GM12878 (cell line): ENCODE measurements at regions not wholly inside any gene's neighbourhood (a gene's known extent, or its start where the extent isn't known, plus 50 kb on each side); places are given as distances from the start of the nearest gene placed in this dataset.
A peak's percentile ranks its signal among the peaks of the same experiment; 100 is the strongest.

Experiments used
- ATAC-seq: fragments of 200-7000 bp; cut with Tn5 transposase; 3 replicates; pipeline ENCODE4 v1.9.1; 2020; ENCODE audit warnings: mild to moderate bottlenecking, moderate library complexity
- BruUV-seq: library from RNA; stranded (reverse); fragments of 400-500 nt; replicated peaks from 2 replicates; lab custom pipeline; 2021; lab: Mats Ljungman, UMichigan
- CTCF ChIA-PET: fragments of 300-600 bp; sonication (Branson Sonifier 250); formaldehyde crosslinking; extraction: SDS; loops from one replicate; lab custom pipeline; 2021; ENCODE audit warnings: inconsistent platforms; lab: Yijun Ruan, JAX
- POLR2A ChIA-PET: fragments of 350-600 bp; formaldehyde crosslinking; extraction: SDS; loops from one replicate; lab custom pipeline; 2021; ENCODE audit warnings: inconsistent platforms; lab: Charles Lee
- RAD21 ChIA-PET: fragments of 300-600 bp; sonication (Branson Sonifier 250); formaldehyde crosslinking; loops from one replicate; lab custom pipeline; 2023; ENCODE audit warnings: antibody characterized with exemption; ENCODE audit not compliant: unreplicated experiment; lab: Charles Lee
- SMC1A ChIA-PET: fragments of 300-600 bp; sonication (Branson Sonifier 250); formaldehyde crosslinking; loops from one replicate; lab custom pipeline; 2023; ENCODE audit not compliant: unreplicated experiment, uncharacterized antibody; lab: Charles Lee
- DNase-seq: peaks from one replicate; pipeline ENCODE4 v3.0.0-alpha.2; 2011; ENCODE audit warnings: low read depth, low spot score
- FAIRE-seq: peaks from 3 replicates; lab custom pipeline; 2011; peaks lifted over from hg19 to GRCh38; lab: Jason Lieb, UNC
- H2AFZ ChIP-seq: 2 replicates; pipeline ENCODE4 v1.6.0; 2011; ENCODE audit warnings: low read depth, low read length, control low read depth; ENCODE audit not compliant: control insufficient read depth
- H3K27ac ChIP-seq: 2 replicates; pipeline ENCODE4 v1.5.1; 2011; ENCODE audit warnings: control low read depth; ENCODE audit not compliant: control insufficient read depth, insufficient read depth
- H3K27me3 ChIP-seq, 2 experiments: replicated peaks in 1 of 2; 2 replicates each; pipeline versions ENCODE4 v1.6.0 to v1.6.1; 2011; ENCODE audit warnings: low read length in 1 of 2; ENCODE audit not compliant: control insufficient read depth in 2 of 2, insufficient read depth in 2 of 2
- H3K36me3 ChIP-seq, 2 experiments: 2 replicates each; pipeline ENCODE4 v1.5.1; 2011; ENCODE audit warnings: low read length in 1 of 2; ENCODE audit not compliant: control insufficient read depth in 2 of 2, insufficient read depth in 2 of 2
- H3K4me1 ChIP-seq: 2 replicates; pipeline ENCODE4 v1.6.1; 2011; ENCODE audit warnings: mild to moderate bottlenecking, low read length, moderate library complexity, mixed read lengths; ENCODE audit not compliant: control insufficient read depth, insufficient read depth
- H3K4me2 ChIP-seq: 2 replicates; pipeline ENCODE4 v1.6.0; 2011; ENCODE audit warnings: control low read depth; ENCODE audit not compliant: control insufficient read depth, insufficient read depth
- H3K4me3 ChIP-seq: fragments of 200-600 bp; sonication (generic); 2 replicates; pipeline ENCODE4 v1.5.1; 2016
- H3K79me2 ChIP-seq: 2 replicates; pipeline ENCODE4 v1.6.0; 2011; ENCODE audit warnings: low read length; ENCODE audit not compliant: control insufficient read depth, insufficient read depth
- H3K9ac ChIP-seq: 2 replicates; pipeline ENCODE4 v1.8.0; 2011; ENCODE audit warnings: low read length, control low read depth, mixed read lengths; ENCODE audit not compliant: control insufficient read depth, insufficient read depth
- H3K9me3 ChIP-seq: replicated peaks from 3 replicates; pipeline ENCODE4 v1.5.1; 2011; ENCODE audit warnings: mild to moderate bottlenecking, low read length; ENCODE audit not compliant: control insufficient read depth, insufficient read depth
- H4K20me1 ChIP-seq: 2 replicates; pipeline ENCODE4 v1.6.0; 2011; ENCODE audit not compliant: control insufficient read depth, insufficient read depth
- ATF7 ChIP-seq: fragments of 450-650 bp; IDR thresholded peaks from 2 replicates; pipeline ENCODE4 v1.6.1; 2016; ENCODE audit warnings: low read depth, mild to moderate bottlenecking
- BMI1 ChIP-seq: fragments of 450-650 bp; IDR thresholded peaks from 2 replicates; pipeline ENCODE4 v1.6.1; 2016; ENCODE audit warnings: mild to moderate bottlenecking, moderate library complexity, borderline replicate concordance
- EGR1 ChIP-seq, 2 experiments: IDR thresholded peaks; 1 replicate in 1 of 2; 2 replicates in 1 of 2; pipeline ENCODE4 v1.6.1; 2011 to 2012; ENCODE audit warnings: low read depth in 2 of 2, low read length in 2 of 2, borderline replicate concordance in 1 of 2, mild to moderate bottlenecking in 1 of 2, moderate library complexity in 1 of 2
- ELK1 ChIP-seq: IDR thresholded peaks from 2 replicates; pipeline ENCODE4 v1.6.1; 2012; ENCODE audit warnings: low read depth, low read length, improper control_type of control experiment
- HDAC2 ChIP-seq: fragments of 200-600 bp; sonication (generic); IDR thresholded peaks from 2 replicates; pipeline ENCODE4 v1.6.1; 2017
- HDAC6 ChIP-seq: fragments of 200-600 bp; sonication (generic); IDR thresholded peaks from one replicate; pipeline ENCODE4 v1.8.0; 2017; ENCODE audit warnings: antibody characterized with exemption; ENCODE audit not compliant: unreplicated experiment
- IKZF2 ChIP-seq, 2 experiments: fragments of 450-650 bp; IDR thresholded peaks; 2 replicates each; pipeline ENCODE4 v1.6.1; 2017; ENCODE audit warnings: mild to moderate bottlenecking in 2 of 2, moderate library complexity in 2 of 2
- MYB ChIP-seq: fragments of 150-350 bp; IDR thresholded peaks from 2 replicates; pipeline ENCODE4 v1.6.1; 2014; ENCODE audit warnings: mild to moderate bottlenecking, low read depth, low read length, borderline replicate concordance
- MYC ChIP-seq: IDR thresholded peaks from 2 replicates; pipeline ENCODE4 v1.6.1; 2011; ENCODE audit warnings: mild to moderate bottlenecking, low read length, moderate library complexity, inconsistent platforms; ENCODE audit not compliant: insufficient read depth, insufficient replicate concordance, insufficient read length, severe bottlenecking
- NBN ChIP-seq: fragments of 450-650 bp; IDR thresholded peaks from 2 replicates; pipeline ENCODE4 v1.6.1; 2016
- NFXL1 ChIP-seq: fragments of 450-650 bp; IDR thresholded peaks from 2 replicates; pipeline ENCODE4 v1.6.1; 2017; ENCODE audit warnings: antibody characterized with exemption, mild to moderate bottlenecking, borderline replicate concordance
- POLR2A ChIP-seq: IDR thresholded peaks from 2 replicates; pipeline ENCODE4 v1.6.1; 2011; ENCODE audit warnings: low read depth, mild to moderate bottlenecking, low read length
- RAD21 ChIP-seq: IDR thresholded peaks from 2 replicates; pipeline ENCODE4 v1.6.1; 2011; ENCODE audit warnings: mild to moderate bottlenecking, low read depth, low read length, moderate library complexity; ENCODE audit not compliant: insufficient read depth
- RCOR1 ChIP-seq: conservative IDR thresholded peaks from 2 replicates; pipeline ENCODE4 v1.6.1; 2012; ENCODE audit warnings: low read depth, low read length, improper control_type of control experiment
- RELA ChIP-seq: fragments of 450-650 bp; IDR thresholded peaks from 2 replicates; pipeline ENCODE4 v1.8.0; 2014; ENCODE audit warnings: borderline replicate concordance; ENCODE audit not compliant: partially characterized antibody
- YY1 ChIP-seq: IDR thresholded peaks from 2 replicates; pipeline ENCODE4 v1.6.1; 2011; ENCODE audit warnings: low read depth, mild to moderate bottlenecking, low read length
- ZBTB11 ChIP-seq: fragments of 450-650 bp; formaldehyde crosslinking; IDR thresholded peaks from 2 replicates; pipeline ENCODE4 v1.5.0; 2022; ENCODE audit warnings: mild to moderate bottlenecking, missing genetic modification characterization
- ZBTB40 ChIP-seq: fragments of 450-650 bp; IDR thresholded peaks from 2 replicates; pipeline ENCODE4 v1.6.1; 2016; ENCODE audit warnings: mild to moderate bottlenecking, moderate library complexity, borderline replicate concordance
- WGBS: methylation state at CpG from one replicate; pipeline ENCODE4 v1.1.6; 2016; ENCODE audit warnings: low lambda C conversion rate; ENCODE audit not compliant: insufficient replicate concordance, insufficient coverage; ENCODE audit errors: missing lambda C conversion rate; 5-methylcytosine and 5-hydroxymethylcytosine counted together
- in situ Hi-C: fragments of 300-500 bp; cut with MboI; formaldehyde crosslinking; loops from 9 replicates; pipeline ENCODE4 v1.14.3; 2018; ENCODE audit warnings: mixed read lengths
- intact Hi-C: fragments of 100-400 bp; cut with micrococcal nuclease; formaldehyde crosslinking; loops from one replicate; pipeline ENCODE4 v1.14.2; 2022; ENCODE audit not compliant: unreplicated experiment

DNA sequence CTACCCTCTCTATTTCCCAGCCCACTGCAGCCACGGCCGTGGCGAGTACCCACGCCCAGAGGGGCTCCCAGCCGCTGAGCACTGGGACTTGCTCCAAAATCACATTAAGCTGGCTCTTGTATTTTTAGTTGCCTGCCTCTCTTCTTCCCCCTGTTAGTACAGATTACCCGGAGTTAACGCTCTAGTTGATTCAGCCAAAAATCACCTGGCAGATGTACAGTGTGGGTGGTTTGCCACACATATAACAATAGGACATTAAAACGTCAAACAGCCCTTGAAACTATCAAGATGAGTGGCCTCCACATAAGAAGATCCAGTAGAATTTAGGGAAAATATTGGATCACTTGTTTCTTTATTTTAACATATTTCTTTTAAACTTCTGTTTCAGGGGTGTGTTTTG, 268.8 kb upstream of the PRDM1 start:
- H3K27me3 ChIP-seq = no peaks in the 10 kb centered on the region
- intact Hi-C loops = no loop called here
- H4K20me1 ChIP-seq = no peaks in the 10 kb centered on the region
- H2AFZ ChIP-seq = no peak overlapping the region
- H3K79me2 ChIP-seq = no peaks in the 10 kb centered on the region
- no peak overlapping the region for H3K9ac ChIP-seq
- no peaks in the 10 kb centered on the region for H3K4me1 ChIP-seq
- FAIRE-seq (no peak), ATAC-seq (peak; percentile 69), DNase-seq (no peak)
- no peaks in the 10 kb centered on the region; the same call in 2 of the 3 replicates for H3K9me3 ChIP-seq
- BruUV-seq = no TSS peak
- RAD21 ChIA-PET = interaction anchor here (1.0 kb wide), 1 partner anchor 64 kb away, joined by 3 read pairs; no protein-coding TSS in a partner anchor
- H3K4me2 ChIP-seq = no peak overlapping the region
- POLR2A ChIA-PET = no interaction called here
- 72% methylated on average over 8 of the region's 8 CpGs for WGBS
- no peak overlapping the region for H3K4me3 ChIP-seq
- SMC1A ChIA-PET = interaction anchor here (0.7 kb wide), 1 partner anchor 15 kb away, joined by 4 read pairs; no protein-coding TSS in a partner anchor
- in situ Hi-C loops = no loop called here
- H3K27ac ChIP-seq = no peak overlapping the region
- H3K36me3 ChIP-seq = no peaks in the 10 kb centered on the region
- CTCF ChIA-PET = interaction anchor here (1.0 kb wide), 2 partner anchors 18 to 60 kb away, joined by 3 to 4 read pairs; no protein-coding TSS in a partner anchor
- TF ChIP-seq MYC = no peak
- no peak for TF ChIP-seq ZBTB11 (CRISPR knock-in tag)
- no peak for TF ChIP-seq MYB
- no peak for TF ChIP-seq HDAC6
- no peak for TF ChIP-seq POLR2A
- no peak for TF ChIP-seq RCOR1
- TF ChIP-seq RELA = no peak
- no peak for TF ChIP-seq ELK1
- TF ChIP-seq NFXL1 = no peak
- no peak for TF ChIP-seq RAD21
- TF ChIP-seq IKZF2 (IDR thresholded peaks at IDR 0.05) = peak; percentile 60 to 63; a peak in 2 of 4 replicates
- TF ChIP-seq YY1 = no peak
- no peak for TF ChIP-seq HDAC2
- TF ChIP-seq NBN = no peak
- no peak for TF ChIP-seq ATF7
- no peak for TF ChIP-seq EGR1 (IDR thresholded peaks at IDR 0.05; ENCODE audit: borderline replicate concordance in 1 of 2, low read depth in 2 of 2, low read length in 2 of 2)
- TF ChIP-seq BMI1 = peak; percentile 33; the same call in 1 of the 2 replicates
- no peak for TF ChIP-seq ZBTB40
